ENCODE measurements at regions not wholly inside any gene's neighbourhood (a gene's known extent, or its start where the extent isn't known, plus 50 kb on each side); places are given as distances from the start of the nearest gene placed in this dataset.

- no peaks in the 10 kb centered on the region for H3K4me1 Mint-ChIP-seq
- H3K27me3 ChIP-seq (replicated peaks in 1 of 4; ENCODE audit: control extremely low read depth in 1 of 4, control insufficient read depth in 3 of 4, insufficient read depth in 4 of 4, low read length in 3 of 4): no peaks in the 10 kb centered on the region
- H3K4me1 ChIP-seq (ENCODE audit: control insufficient read depth in 2 of 2, insufficient read depth in 2 of 2, low read length in 2 of 2): no peaks in the 10 kb centered on the region
- no peaks in the 10 kb centered on the region for H3K36me3 ChIP-seq (replicated peaks in 1 of 2; ENCODE audit: control extremely low read depth in 1 of 2, control insufficient read depth in 1 of 2, extremely low read depth in 1 of 2, insufficient read depth in 2 of 2, low read length in 1 of 2)
- H3K4me3 Mint-ChIP-seq: no peak overlapping the region
- H3K9me3 Mint-ChIP-seq (ENCODE audit: insufficient read depth): peaks cover 5% of the 10 kb centered on the region
- H3K4me2 ChIP-seq (replicated peaks; ENCODE audit: low read depth, low read length, poor library complexity, severe bottlenecking): no peak overlapping the region
- WGBS (ENCODE audit: insufficient coverage): 54% methylated on average over 1 of the region's 1 CpG
- H3K27me3 Mint-ChIP-seq: no peaks in the 10 kb centered on the region
- no peak overlapping the region for H3K4me3 ChIP-seq (ENCODE audit: control extremely low read depth in 1 of 5, extremely low read depth in 1 of 5, insufficient read depth in 1 of 5, low read depth in 2 of 5, low read length in 4 of 5)
- TF ChIP-seq EZH2 (IDR thresholded peaks at IDR 0.05; ENCODE audit: borderline replicate concordance, insufficient read depth, low read depth, low read length, poor library complexity, severe bottlenecking) (no peak), CTCF (IDR thresholded peaks at IDR 0.05) (no peak)
- H3K79me2 ChIP-seq (ENCODE audit: control insufficient read depth, insufficient read depth, low read length): no peaks in the 10 kb centered on the region
- H3K27ac ChIP-seq (ENCODE audit: low read length in 2 of 2): no peak overlapping the region
- H4K20me1 ChIP-seq (ENCODE audit: control insufficient read depth, insufficient read depth, low read length, poor library complexity, severe bottlenecking): no peaks in the 10 kb centered on the region
- H2AFZ ChIP-seq (ENCODE audit: insufficient read depth, low read depth, low read length, poor library complexity, severe bottlenecking): no peak overlapping the region
- no peak overlapping the region for H3K27ac Mint-ChIP-seq
- ChIA-PET POLR2A (no interaction called here), CTCF (no interaction called here)
- DNase-seq: no peak
- intact Hi-C loops (cut with micrococcal nuclease): no loop called here
- peaks cover 0 to 2% (median 0%) of the 10 kb centered on the region in 3 donors for H3K9me3 ChIP-seq (ENCODE audit: control extremely low read depth in 1 of 3, control insufficient read depth in 2 of 3, insufficient read depth in 1 of 3, low read length in 2 of 3)
- H3K9ac ChIP-seq (ENCODE audit: low read length): no peak overlapping the region
- ATAC-seq (ENCODE audit: low read depth): no peak
Observed at GRCh38 chr13:85197431-85197830, 601.8 kb downstream of the SLITRK6 start.

- Histone ChIP-seq H3K9me3 (ENCODE audit: control extremely low read depth in 1 of 3, control insufficient read depth in 2 of 3, insufficient read depth in 1 of 3, low read length in 2 of 3) (no peaks in the 10 kb centered on the region), H3K27ac (ENCODE audit: low read length in 2 of 2) (no peak overlapping the region), H3K4me3 (ENCODE audit: control extremely low read depth in 1 of 5, extremely low read depth in 1 of 5, insufficient read depth in 1 of 5, low read depth in 2 of 5, low read length in 4 of 5) (no peak overlapping the region), H3K36me3 (replicated peaks in 1 of 2; ENCODE audit: control extremely low read depth in 1 of 2, control insufficient read depth in 1 of 2, extremely low read depth in 1 of 2, insufficient read depth in 2 of 2, low read length in 1 of 2) (no peaks in the 10 kb centered on the region), H3K79me2 (ENCODE audit: control insufficient read depth, insufficient read depth, low read length) (no peaks in the 10 kb centered on the region), H3K4me2 (replicated peaks; ENCODE audit: low read depth, low read length, poor library complexity, severe bottlenecking) (no peak overlapping the region), H3K4me1 (ENCODE audit: control insufficient read depth in 2 of 2, insufficient read depth in 2 of 2, low read length in 2 of 2) (no peaks in the 10 kb centered on the region), H3K9ac (ENCODE audit: low read length) (no peak overlapping the region), H4K20me1 (ENCODE audit: control insufficient read depth, insufficient read depth, low read length, poor library complexity, severe bottlenecking) (no peaks in the 10 kb centered on the region), H2AFZ (ENCODE audit: insufficient read depth, low read depth, low read length, poor library complexity, severe bottlenecking) (no peak overlapping the region), H3K27me3 (replicated peaks in 1 of 4; ENCODE audit: control extremely low read depth in 1 of 4, control insufficient read depth in 3 of 4, insufficient read depth in 4 of 4, low read length in 3 of 4) (no peaks in the 10 kb centered on the region)
- TF ChIP-seq CTCF (IDR thresholded peaks at IDR 0.05) (no peak), EZH2 (IDR thresholded peaks at IDR 0.05; ENCODE audit: borderline replicate concordance, insufficient read depth, low read depth, low read length, poor library complexity, severe bottlenecking) (no peak)
- no peak for DNase-seq
- intact Hi-C loops (cut with micrococcal nuclease): no loop called here
- ChIA-PET CTCF (no interaction called here), POLR2A (no interaction called here)
- H3K4me1 Mint-ChIP-seq: no peaks in the 10 kb centered on the region
- no peak overlapping the region for H3K27ac Mint-ChIP-seq
- no peaks in the 10 kb centered on the region for H3K27me3 Mint-ChIP-seq
- H3K4me3 Mint-ChIP-seq: no peak overlapping the region
- ATAC-seq (ENCODE audit: low read depth): no peak
- H3K9me3 Mint-ChIP-seq (ENCODE audit: insufficient read depth): peaks cover 8% of the 10 kb centered on the region
Observed at GRCh38 chr13:85194482-85194881, 604.7 kb downstream of the SLITRK6 start.

Measured in B cell (primary cell).